CD4-positive, alpha-beta memory T cell (primary cell): ENCODE measurements at regions not wholly inside any gene's neighbourhood (a gene's known extent, or its start where the extent isn't known, plus 50 kb on each side); places are given as distances from the start of the nearest gene placed in this dataset.

ENCODE experiments used
- CTCF ChIA-PET: fragments of 350-600 bp; sonication (Branson Sonifier 250); formaldehyde crosslinking; loops from one replicate; lab custom pipeline; 2021; ENCODE audit warnings: inconsistent platforms; ENCODE audit not compliant: partially characterized antibody; lab: Charles Lee
- POLR2A ChIA-PET: fragments of 350-600 bp; sonication (Branson Sonifier 250); formaldehyde crosslinking; loops from one replicate; lab custom pipeline; 2021; ENCODE audit not compliant: partially characterized antibody; lab: Charles Lee
- DNase-seq, 5 donors: peaks; one replicate each; pipeline versions ENCODE4 v3.0.0 to v3.0.0-alpha.2; 2020 to 2022; ENCODE audit warnings: mixed read lengths in 1 of 5
- H3K27ac ChIP-seq: one replicate; pipeline ENCODE4 v1.7.0; 2013; ENCODE audit warnings: low read depth, low read length
- H3K27me3 ChIP-seq: 2 replicates; pipeline ENCODE4 v1.7.0; 2013; ENCODE audit warnings: mild to moderate bottlenecking, low read length, moderate library complexity; ENCODE audit not compliant: insufficient read depth
- H3K36me3 ChIP-seq: 2 replicates; pipeline ENCODE4 v1.7.0; 2013; ENCODE audit warnings: mild to moderate bottlenecking, low read length, moderate library complexity; ENCODE audit not compliant: insufficient read depth
- H3K4me1 ChIP-seq: 2 replicates; pipeline ENCODE4 v1.7.0; 2013; ENCODE audit warnings: mild to moderate bottlenecking, low read length, moderate library complexity; ENCODE audit not compliant: insufficient read depth
- H3K4me3 ChIP-seq, 2 donors: one replicate each; pipeline ENCODE4 v1.7.0; 2013; ENCODE audit warnings: low read length in 2 of 2, mild to moderate bottlenecking in 1 of 2
- H3K9me3 ChIP-seq, 2 donors: one replicate each; pipeline ENCODE4 v1.7.0; 2013; ENCODE audit warnings: low read length in 2 of 2, control low read depth in 1 of 2; ENCODE audit not compliant: control insufficient read depth in 1 of 2
- H3K27ac Mint-ChIP-seq, 7 donors: one replicate each; pipeline ENCODE4 v1.8.0; 2020 to 2021; ENCODE audit warnings: mixed read lengths in 7 of 7, mild to moderate bottlenecking in 6 of 7, inconsistent platforms in 3 of 7, moderate library complexity in 3 of 7
- H3K27me3 Mint-ChIP-seq, 2 donors: one replicate each; pipeline ENCODE4 v1.8.0; 2020 to 2021; ENCODE audit warnings: mixed read lengths in 2 of 2
- H3K36me3 Mint-ChIP-seq, 2 donors: one replicate each; pipeline ENCODE4 v1.8.0; 2020 to 2021; ENCODE audit warnings: mixed read lengths in 2 of 2, inconsistent platforms in 1 of 2, mild to moderate bottlenecking in 1 of 2
- H3K4me1 Mint-ChIP-seq, 4 donors: one replicate each; pipeline ENCODE4 v1.8.0; 2020 to 2021; ENCODE audit warnings: mixed read lengths in 4 of 4, mild to moderate bottlenecking in 1 of 4
- H3K4me3 Mint-ChIP-seq, 8 donors: one replicate each; pipeline ENCODE4 v1.8.0; 2020 to 2021; ENCODE audit warnings: mixed read lengths in 8 of 8, mild to moderate bottlenecking in 7 of 8, moderate library complexity in 6 of 8, inconsistent platforms in 3 of 8
- H3K9me3 Mint-ChIP-seq, 8 donors: one replicate each; pipeline ENCODE4 v1.8.0; 2020 to 2021; ENCODE audit warnings: mixed read lengths in 8 of 8, mild to moderate bottlenecking in 5 of 8, inconsistent platforms in 3 of 8, moderate library complexity in 1 of 8
- intact Hi-C: fragments of 100-400 bp; cut with micrococcal nuclease; formaldehyde crosslinking; loops from one replicate; pipeline ENCODE4 v1.15.1; 2023

DNA sequence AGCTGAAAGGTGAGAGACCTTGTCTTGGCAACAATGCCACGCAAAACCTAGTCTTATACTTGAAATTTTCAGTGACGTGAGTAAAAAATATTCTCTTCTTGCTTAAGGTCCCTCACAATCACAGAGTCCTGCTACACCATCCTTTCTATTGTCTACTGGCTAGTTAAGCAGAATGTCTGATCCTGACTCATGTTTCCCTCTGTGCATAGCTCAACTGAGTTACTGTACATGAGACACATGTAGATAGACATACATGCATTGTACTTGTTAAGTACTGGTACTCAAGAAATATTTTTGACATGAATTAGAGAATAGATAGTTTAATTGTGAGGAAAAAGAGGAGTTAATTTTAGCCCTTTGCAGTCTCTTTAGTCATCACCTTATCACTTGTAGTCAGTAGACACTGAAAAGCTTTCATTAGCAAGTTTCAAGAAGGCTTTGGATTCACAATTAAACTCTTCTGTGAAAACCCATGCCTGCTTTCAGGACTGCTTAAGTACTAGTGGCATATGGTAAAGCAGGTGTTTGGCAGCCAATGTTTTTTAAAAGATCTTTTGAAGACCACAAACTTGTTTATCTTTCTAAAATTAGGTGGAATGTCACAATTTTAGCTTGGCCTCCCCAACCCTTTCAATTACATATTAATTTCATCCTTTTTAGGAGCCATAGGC is 158.7 kb upstream of the CCDC150 start:
- H3K4me1 ChIP-seq = no peaks in the 10 kb centered on the region
- H3K36me3 Mint-ChIP-seq = no peaks in the 10 kb centered on the region
- no peaks in the 10 kb centered on the region for H3K9me3 Mint-ChIP-seq
- H3K27ac Mint-ChIP-seq = no peak overlapping the region
- no peak for DNase-seq
- no peak overlapping the region for H3K27ac ChIP-seq
- POLR2A ChIA-PET = no interaction called here
- no peaks in the 10 kb centered on the region for H3K36me3 ChIP-seq
- CTCF ChIA-PET = no interaction called here
- no peaks in the 10 kb centered on the region for H3K27me3 ChIP-seq
- H3K4me3 Mint-ChIP-seq = no peak overlapping the region
- no peak overlapping the region for H3K4me3 ChIP-seq
- no peaks in the 10 kb centered on the region for H3K4me1 Mint-ChIP-seq
- intact Hi-C loops = no loop called here
- no peaks in the 10 kb centered on the region for H3K9me3 ChIP-seq
- peaks cover 3 to 16% of the 10 kb centered on the region in 2 donors for H3K27me3 Mint-ChIP-seq

DNA sequence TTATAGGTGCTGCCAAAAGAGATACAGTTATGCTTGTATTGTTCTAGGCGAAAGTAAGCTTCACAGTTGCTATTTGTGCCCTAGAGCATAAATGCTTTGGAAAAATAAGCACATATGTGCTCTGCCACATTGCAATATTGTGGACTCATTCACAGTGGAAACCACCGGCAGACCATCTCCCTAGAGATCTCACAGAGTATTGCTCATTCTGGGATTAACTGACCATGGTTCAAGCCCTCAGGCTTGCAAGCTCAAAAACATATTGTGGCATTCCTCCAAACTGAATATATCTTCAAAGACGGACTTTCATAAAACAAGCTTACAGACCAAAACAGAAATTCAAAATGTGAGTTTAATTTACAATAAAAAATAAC is 158.2 kb upstream of the CCDC150 start:
- ChIA-PET CTCF (no interaction called here), POLR2A (no interaction called here)
- Histone ChIP-seq H3K9me3 (no peaks in the 10 kb centered on the region), H3K27me3 (no peaks in the 10 kb centered on the region), H3K4me3 (no peak overlapping the region), H3K27ac (no peak overlapping the region), H3K36me3 (no peaks in the 10 kb centered on the region), H3K4me1 (no peaks in the 10 kb centered on the region)
- Mint-ChIP-seq H3K4me1 (no peaks in the 10 kb centered on the region), H3K36me3 (no peaks in the 10 kb centered on the region), H3K9me3 (no peaks in the 10 kb centered on the region), H3K27ac (no peak overlapping the region), H3K4me3 (no peak overlapping the region), H3K27me3 (peaks cover 3 to 17% of the 10 kb centered on the region in 2 donors)
- no peak for DNase-seq
- intact Hi-C loops = no loop called here

DNA sequence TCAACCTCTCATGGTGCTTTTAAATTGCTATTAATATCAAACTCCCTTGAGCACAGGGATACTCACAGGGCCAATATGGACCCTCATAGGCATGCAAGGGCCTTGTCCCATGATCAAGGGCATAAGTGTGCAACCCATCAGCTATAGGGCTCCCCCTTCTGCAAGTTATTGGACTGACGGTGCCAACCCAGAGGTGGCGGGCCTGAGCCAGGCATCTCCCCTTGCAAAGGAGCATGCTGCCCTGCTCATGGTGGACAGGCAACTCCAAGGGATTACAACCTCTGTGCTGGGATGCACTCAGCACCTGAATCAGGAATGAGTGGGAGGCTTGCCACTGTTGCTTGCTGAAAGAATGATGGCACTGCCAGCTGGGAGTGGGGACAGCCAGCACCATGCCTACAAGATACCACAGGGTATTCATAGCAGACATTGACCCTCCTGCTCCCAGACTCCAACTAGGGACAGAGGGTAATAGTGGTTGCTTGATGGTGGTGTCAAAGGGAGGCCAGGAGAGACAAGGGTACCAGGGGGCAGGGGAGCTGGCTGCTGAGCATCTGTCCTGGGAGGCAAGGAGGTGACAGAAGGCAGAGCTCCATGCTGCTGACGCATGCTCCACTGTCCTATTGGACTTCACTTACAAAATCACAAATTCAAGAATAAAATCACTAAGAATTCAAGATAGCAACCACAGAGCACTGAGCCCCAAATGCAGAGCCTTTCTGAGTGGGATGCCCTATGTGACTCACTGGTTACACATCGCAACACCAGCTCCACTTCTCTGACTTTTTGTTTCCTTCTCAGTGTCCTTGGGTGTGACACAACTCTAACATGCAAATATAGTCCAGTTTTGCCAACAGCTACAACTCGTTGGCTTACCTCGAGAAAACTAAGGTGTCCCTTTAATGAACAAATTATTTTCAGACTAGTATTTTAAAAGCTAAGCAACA is 157.1 kb upstream of the CCDC150 start:
- H3K36me3 Mint-ChIP-seq = no peaks in the 10 kb centered on the region
- H3K9me3 ChIP-seq = no peaks in the 10 kb centered on the region
- no peaks in the 10 kb centered on the region for H3K4me1 Mint-ChIP-seq
- H3K4me3 Mint-ChIP-seq = no peak overlapping the region
- ChIA-PET POLR2A (no interaction called here), CTCF (no interaction called here)
- no peak overlapping the region for H3K27ac ChIP-seq
- H3K27ac Mint-ChIP-seq = no peak overlapping the region
- H3K9me3 Mint-ChIP-seq = no peaks in the 10 kb centered on the region
- H3K27me3 Mint-ChIP-seq = peaks cover 3 to 18% of the 10 kb centered on the region in 2 donors
- H3K4me3 ChIP-seq = no peak overlapping the region
- DNase-seq = no peak
- no peaks in the 10 kb centered on the region for H3K36me3 ChIP-seq
- H3K27me3 ChIP-seq = no peaks in the 10 kb centered on the region
- H3K4me1 ChIP-seq = no peaks in the 10 kb centered on the region
- intact Hi-C loops = no loop called here

DNA sequence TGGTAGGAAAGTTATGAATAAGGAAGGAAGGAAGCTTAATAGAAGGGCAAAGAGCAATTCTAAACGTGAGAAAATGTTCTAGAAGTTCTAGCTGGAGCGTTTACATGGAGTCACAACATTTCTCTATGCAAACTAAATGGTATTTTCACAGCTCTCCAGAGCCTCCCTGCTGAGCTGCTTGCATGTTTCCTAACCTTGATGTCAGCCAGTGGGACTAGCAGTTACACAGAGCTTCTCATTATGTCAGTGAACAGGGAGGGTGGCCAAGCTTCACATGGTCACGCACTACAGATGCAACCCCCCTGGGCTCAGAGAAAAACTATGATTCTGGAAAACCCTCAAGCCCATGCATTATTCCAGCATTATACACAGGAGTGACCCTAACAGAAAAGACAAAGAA is 153.4 kb upstream of the CCDC150 start:
- H3K27ac ChIP-seq = no peak overlapping the region
- H3K27ac Mint-ChIP-seq = no peak overlapping the region
- no peaks in the 10 kb centered on the region for H3K4me1 ChIP-seq
- POLR2A ChIA-PET = no interaction called here
- no peaks in the 10 kb centered on the region for H3K36me3 Mint-ChIP-seq
- DNase-seq = no peak
- peaks cover 3 to 16% of the 10 kb centered on the region in 2 donors for H3K27me3 Mint-ChIP-seq
- no peaks in the 10 kb centered on the region for H3K4me1 Mint-ChIP-seq
- no peak overlapping the region for H3K4me3 Mint-ChIP-seq
- H3K4me3 ChIP-seq = no peak overlapping the region
- H3K36me3 ChIP-seq = no peaks in the 10 kb centered on the region
- intact Hi-C loops = no loop called here
- H3K9me3 ChIP-seq = no peaks in the 10 kb centered on the region
- peaks cover 0 to 2% (median 0%) of the 10 kb centered on the region in 8 donors for H3K9me3 Mint-ChIP-seq
- H3K27me3 ChIP-seq = no peaks in the 10 kb centered on the region
- CTCF ChIA-PET = no interaction called here

DNA sequence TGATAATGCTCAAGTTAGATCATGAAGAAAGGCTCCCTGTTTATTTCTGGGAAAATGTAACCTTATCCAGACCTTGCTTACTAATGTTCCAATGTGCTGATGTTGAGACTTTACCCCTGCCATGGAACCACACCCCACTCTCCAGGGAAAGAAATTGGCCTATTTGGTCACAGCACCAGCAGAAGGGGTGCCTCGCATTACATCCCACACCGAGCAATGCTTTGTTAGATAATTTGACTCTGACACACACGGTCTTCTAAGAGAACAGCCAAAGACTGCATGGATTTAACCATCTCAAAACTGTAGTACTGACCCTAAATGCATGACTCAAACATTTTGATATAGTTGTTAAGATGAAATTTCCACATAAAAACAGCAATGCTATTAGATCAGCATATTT is 152.1 kb upstream of the CCDC150 start:
- Mint-ChIP-seq H3K27ac (no peak overlapping the region), H3K4me3 (no peak overlapping the region), H3K36me3 (no peaks in the 10 kb centered on the region), H3K27me3 (peaks cover 3 to 15% of the 10 kb centered on the region in 2 donors), H3K4me1 (no peaks in the 10 kb centered on the region), H3K9me3 (peaks cover 0 to 2% (median 0%) of the 10 kb centered on the region in 8 donors)
- intact Hi-C loops = no loop called here
- no peak for DNase-seq
- Histone ChIP-seq H3K9me3 (no peaks in the 10 kb centered on the region), H3K4me1 (no peaks in the 10 kb centered on the region), H3K27me3 (no peaks in the 10 kb centered on the region), H3K27ac (no peak overlapping the region), H3K36me3 (no peaks in the 10 kb centered on the region), H3K4me3 (no peak overlapping the region)
- POLR2A ChIA-PET = no interaction called here
- CTCF ChIA-PET = no interaction called here

DNA sequence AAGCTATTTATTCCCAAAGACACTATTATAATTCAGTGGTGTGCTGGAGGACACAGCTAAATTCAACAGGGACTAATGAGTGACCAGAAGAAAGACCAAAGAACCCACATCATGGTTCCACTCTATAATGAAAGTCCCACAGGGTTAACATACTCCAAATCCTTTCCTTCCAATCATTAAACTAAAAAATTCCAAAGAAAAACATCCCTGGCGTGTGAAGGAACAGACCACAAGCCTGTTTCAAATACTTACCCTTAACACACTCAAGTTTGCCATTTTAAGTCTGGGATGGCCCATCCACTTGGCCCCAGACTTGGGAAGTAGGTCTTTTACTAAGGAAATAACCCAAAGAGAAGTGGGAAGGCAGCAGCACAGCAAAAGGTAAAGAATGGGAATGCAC is 150.1 kb upstream of the CCDC150 start:
- Histone ChIP-seq H3K27ac (no peak overlapping the region), H3K4me3 (no peak overlapping the region), H3K27me3 (no peaks in the 10 kb centered on the region), H3K36me3 (no peaks in the 10 kb centered on the region), H3K4me1 (no peaks in the 10 kb centered on the region), H3K9me3 (no peaks in the 10 kb centered on the region)
- Mint-ChIP-seq H3K4me3 (no peak overlapping the region), H3K27me3 (peaks cover 11 to 12% of the 10 kb centered on the region in 2 donors), H3K4me1 (no peaks in the 10 kb centered on the region), H3K27ac (no peak overlapping the region), H3K36me3 (no peaks in the 10 kb centered on the region), H3K9me3 (peaks cover 0 to 11% (median 6%) of the 10 kb centered on the region in 8 donors)
- ChIA-PET POLR2A (no interaction called here), CTCF (no interaction called here)
- no peak for DNase-seq
- intact Hi-C loops = no loop called here

DNA sequence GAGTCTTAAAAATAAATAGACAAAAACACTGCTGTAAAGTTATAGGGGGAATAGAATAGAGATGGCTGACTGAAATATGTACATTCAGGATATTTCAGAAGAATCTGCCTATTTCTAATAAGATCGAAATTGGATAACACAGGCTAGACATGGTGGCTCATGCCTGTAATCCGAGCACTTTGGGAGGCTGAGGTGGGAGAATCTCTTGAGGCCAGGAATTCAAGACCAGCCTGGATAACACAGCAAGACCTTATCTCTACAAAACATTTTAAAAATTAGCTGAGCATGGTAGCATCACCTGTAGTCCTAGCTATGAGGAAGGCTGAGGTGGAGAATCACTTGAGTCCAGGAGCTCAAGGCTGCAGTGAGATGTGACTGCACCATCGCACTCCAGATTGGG is 146.6 kb upstream of the CCDC150 start:
- Mint-ChIP-seq H3K27me3 (peaks cover 9 to 10% of the 10 kb centered on the region in 2 donors), H3K36me3 (no peaks in the 10 kb centered on the region), H3K27ac (no peak overlapping the region), H3K4me3 (no peak overlapping the region), H3K4me1 (no peaks in the 10 kb centered on the region), H3K9me3 (peaks cover 0 to 19% (median 8%) of the 10 kb centered on the region in 8 donors)
- DNase-seq = no peak
- no peaks in the 10 kb centered on the region for H3K36me3 ChIP-seq
- no peaks in the 10 kb centered on the region for H3K9me3 ChIP-seq
- no peaks in the 10 kb centered on the region for H3K4me1 ChIP-seq
- no peaks in the 10 kb centered on the region for H3K27me3 ChIP-seq
- CTCF ChIA-PET = no interaction called here
- intact Hi-C loops = no loop called here
- no peak overlapping the region for H3K4me3 ChIP-seq
- no peak overlapping the region for H3K27ac ChIP-seq
- POLR2A ChIA-PET = no interaction called here
